HG03439 (cell line): ENCODE measurements at regions not wholly inside any gene's neighbourhood (a gene's known extent, or its start where the extent isn't known, plus 50 kb on each side); places are given as distances from the start of the nearest gene placed in this dataset.

Experiments
- ATAC-seq: cut with Tn5 transposase; IDR thresholded peaks from one replicate; pipeline ENCODE4 v1.9.1; 2021; ENCODE audit warnings: mild to moderate bottlenecking, moderate library complexity; ENCODE audit not compliant: unreplicated experiment

DNA sequence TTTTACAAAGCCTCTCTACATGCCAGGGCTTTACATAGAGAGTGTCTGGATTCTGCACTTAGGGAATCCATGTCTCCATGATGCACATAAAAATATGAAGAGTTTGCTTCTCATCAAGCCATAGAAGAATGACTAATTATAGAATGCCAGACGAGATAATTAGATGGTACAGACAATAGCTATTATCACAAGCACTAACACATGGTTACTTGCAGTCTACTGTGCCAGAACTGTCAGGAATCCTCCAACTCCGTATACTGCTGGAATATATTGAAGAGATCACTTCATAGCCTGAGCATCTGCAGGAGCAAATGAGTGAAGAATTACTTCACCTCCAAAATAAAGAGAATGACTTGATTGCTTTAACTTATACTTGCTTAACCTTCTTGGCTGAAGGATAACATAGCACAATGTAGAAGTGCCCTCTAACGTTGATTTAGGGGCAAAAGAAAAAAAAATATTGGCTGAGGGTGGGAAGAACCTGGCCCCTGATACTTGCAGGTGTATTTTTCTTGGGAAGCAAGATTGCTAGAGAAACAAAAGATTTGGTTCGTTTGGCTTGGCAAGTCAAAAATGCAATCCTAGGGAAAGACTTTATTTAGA lies 272.8 kb upstream of the FAR2 start:
- ATAC-seq, result no peak

DNA sequence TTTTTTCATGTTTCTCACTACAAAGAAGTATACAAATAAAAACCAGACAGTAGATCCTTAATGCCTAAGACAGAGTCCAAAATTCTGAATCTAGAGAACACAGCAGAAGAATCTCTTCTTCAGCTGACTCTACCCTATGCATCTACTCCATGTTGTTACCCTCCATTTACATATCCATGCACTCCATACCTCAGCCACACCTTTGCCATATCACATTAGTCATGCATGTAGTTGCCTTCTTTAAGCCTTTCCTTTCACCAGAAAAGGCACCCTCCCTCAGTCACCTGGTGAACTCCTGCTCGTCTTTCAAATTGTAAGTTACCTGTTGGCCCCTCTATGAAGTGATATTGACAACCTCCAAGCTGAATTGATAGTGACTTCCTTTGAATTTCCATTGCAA lies 271.2 kb upstream of the FAR2 start:
- no peak for ATAC-seq

DNA sequence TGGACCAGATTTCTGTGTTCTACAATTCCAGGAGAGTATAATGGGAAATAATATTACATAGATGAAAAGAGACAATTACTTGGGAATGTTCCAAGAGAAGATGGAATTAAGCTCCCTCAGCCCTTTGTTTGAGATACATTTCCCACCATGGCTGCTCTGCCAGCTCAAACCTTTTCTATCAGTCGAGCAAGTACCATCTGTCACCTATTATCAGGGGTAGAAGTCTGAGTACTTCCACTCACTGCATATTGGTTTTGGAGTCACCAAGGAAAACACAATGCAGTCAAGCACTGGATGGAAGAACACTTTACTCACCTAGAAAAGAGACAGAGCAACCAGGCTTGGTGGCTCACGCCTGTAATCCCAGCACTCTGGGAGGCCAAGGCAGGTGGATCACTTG lies 270.4 kb upstream of the FAR2 start:
- no peak for ATAC-seq

DNA sequence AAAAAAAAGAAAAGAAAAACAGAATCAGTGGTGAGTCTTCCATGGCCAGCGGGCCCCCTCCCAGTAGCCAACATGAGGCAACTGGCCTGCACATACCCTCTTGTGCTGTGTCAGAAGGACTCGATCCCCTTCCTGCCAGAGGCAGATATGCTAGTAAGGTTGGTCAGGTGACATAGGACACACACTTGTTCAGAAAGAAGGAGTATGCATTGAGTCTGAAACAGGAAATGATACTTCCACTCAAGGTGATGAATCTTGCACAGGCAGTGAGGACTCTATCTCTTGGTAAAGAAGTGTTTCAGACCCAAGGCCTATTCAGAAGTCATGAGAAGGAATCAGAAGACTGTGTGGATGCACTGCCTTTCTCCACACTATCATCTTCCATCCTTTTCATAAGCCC lies 269.7 kb upstream of the FAR2 start:
- no peak for ATAC-seq

DNA sequence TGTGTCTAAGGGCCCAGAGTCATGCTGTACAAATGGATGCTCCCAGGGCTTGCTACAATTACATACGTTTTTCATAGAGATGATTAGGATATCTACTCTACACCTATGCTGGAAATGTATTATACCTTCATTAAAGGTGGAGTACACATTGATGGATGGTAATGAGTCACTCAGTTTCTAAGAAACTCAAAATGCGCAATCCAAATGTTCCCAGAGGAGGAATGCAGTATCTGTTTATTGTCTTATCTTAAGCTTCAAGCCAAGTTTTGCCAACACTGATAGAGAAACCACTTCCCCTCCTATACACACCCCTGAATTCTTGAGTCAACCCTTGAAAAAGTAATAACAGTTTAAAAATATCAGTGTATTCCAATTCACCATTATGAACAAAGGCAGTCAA lies 266.6 kb upstream of the FAR2 start:
- ATAC-seq, result no peak

DNA sequence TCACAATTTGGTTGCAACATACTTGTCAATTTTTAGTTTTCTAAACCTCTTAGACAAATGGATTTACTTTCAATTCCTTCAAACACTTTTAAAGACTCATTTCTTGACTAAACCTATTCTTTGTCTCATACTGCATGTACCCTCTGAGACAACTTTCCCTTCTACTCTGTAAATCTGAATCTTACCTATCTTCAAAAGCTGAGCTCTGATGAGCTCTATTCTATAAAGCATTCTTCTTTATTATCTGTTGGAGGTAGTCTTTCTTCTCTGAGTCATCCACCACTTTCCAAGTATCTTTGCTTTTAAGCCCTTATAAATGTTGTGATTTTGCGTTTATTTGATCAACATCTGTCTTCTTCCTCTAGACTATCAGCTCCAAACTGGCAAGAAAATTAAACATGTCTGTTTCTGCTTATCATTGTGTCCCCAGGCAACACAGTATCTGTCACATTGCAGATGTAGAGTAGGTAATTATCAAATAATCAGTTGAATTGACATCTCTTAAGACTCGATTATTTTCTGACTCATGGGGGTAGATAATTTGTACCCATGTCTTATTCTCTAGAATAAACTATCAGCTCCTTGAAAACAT lies 265.6 kb upstream of the FAR2 start:
- ATAC-seq, result no peak

DNA sequence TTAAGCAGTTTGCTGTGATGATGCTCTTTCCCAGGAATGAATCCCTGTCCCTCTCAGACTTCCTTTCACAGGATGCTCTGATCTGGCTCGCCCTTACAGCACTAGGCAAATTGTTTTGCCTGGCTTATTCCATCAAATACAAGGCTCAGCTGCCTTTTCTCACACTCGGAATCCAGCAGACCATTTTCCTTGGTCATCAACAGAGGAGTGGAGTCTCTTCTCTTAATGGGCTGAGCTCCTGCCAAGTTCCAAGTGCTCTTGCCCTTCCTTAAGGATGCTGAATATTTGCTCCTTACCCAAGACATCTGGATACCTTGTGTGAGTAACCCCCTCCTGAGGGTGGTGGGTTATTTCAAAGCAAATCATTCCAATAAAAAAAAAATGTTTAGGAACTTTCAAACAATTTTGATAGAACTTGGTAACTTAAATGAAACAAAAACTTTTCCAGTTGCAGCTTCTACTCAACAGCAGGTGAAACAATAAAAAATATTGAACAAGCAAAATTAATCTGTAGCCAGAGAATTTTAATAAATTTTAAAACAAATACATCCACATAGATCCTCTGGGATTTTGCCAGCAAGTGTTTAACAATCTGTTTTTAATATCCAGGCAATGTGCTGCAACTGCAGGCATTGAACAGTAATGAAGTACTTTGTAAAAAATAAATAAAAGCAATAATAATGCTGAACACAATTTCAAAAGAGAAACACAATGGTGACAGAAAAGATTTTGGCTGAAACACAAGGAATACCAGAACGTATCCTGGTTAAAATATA lies 264.0 kb upstream of the FAR2 start:
- no peak for ATAC-seq

DNA sequence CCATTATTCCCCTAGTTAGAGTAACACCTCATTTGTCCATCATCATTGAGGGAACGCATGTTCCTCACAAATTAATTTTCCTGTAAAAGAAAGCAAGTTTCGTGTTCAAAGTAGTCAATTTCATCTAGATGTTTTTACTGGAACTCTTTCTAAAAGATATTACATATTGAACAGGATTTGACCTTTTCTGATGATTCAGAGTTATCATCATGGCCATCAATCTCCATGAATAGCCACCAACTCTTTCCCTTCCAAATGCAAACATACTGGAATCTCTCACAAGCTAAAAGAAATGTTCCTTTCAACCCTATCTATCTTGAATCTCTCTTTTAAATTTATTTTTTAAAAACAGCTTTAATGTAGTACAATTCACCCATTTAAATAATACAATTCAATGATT lies 263.1 kb upstream of the FAR2 start:
- no peak for ATAC-seq

DNA sequence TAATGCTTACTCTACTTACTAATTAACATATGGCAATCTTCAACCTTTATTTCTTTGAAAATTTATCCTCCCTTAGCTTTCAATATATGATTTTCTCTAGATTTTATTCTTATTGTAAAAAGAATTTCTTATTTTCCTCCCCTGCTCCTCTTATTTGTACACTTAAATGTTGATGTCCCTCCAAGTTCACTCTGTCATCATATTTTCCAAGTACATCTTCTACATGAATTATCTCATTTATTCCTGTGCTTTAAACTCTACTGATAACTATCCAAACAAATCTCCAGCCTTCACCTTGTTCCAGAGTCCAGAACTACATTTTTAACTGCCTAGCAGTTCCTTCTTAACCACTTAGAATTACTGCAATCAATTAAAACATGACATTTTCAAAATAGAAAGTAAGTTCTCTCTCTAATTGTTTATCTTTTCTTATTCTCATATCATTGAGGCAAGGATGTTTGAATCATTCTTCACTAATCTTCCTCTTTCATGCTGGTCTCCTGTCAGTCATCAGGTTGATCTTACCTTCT lies 261.6 kb upstream of the FAR2 start:
- no peak for ATAC-seq

DNA sequence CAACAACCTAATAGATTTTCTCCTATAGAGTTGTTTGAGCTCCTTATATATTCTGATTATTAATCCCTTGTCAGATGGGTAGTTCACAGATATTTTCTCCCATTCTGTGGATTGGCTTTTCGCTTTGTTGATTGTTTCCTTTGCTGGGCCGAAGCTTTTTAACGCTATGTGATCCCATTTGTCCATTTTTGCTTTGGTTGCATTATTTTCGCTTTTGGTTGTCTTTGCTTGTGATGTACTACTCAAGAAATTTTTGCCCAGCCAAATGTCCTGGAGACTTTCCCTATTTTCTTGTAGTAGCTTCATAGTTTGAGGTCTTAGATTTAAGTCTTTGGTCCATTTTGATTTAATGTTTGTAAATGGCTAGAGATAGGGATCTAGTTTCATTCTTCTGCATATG lies 258.4 kb upstream of the FAR2 start:
- ATAC-seq, result no peak

DNA sequence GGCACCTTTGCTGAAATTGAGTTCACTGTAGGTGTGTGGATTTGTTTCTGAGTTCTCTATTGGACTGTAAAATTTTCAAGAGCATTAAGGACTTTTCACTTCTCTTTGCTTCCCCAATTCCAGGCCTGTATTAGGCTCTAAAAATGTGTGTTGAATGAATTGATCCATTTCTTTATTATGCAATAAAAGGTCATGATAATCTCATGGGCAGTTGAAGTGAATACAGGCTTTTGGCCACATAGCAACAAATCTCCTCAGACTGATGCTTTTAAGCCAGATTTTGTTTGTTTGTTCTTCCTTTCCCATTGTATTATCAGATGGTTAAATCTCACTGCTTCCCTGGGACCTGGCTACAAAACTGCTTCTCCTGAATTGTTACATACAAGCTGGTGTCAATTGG lies 258.0 kb upstream of the FAR2 start:
- ATAC-seq, result no peak

DNA sequence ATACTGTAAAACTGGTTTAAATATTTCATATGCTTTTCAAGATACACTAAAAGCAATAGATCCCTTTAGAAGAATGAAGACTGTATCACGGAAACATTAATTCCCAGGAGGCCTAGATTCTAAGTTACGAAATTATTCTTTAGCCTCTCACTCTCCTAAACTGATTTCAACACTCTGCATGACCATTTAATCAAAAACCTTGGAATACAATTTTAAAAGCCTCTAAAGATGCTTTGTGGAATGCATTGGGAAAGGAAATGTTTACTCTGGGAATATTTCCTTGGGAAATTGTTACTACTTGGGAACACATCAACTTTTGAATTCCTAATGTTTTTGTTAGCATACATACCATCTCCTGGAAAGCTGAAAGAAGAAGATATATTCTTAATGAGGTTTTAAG lies 255.7 kb upstream of the FAR2 start:
- ATAC-seq, result no peak

DNA sequence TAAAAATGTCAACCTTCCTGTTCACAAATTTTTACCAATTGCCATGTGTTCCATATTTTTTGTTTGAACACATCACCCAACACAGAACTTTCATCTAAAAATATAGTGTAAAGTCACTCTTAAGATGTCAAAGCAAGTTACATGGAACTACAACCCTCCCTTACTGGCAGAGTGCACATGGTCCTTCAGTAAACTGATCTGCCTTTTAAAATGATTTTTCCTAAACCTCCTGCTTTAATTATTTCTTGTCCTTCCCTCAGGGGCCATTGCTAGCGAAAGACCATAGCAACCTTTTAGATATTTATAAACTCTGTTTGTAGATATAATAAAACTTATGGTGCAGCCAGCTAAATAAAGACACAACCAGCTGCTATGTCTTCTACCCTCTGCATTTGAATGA lies 255.2 kb upstream of the FAR2 start:
- ATAC-seq, result no peak

DNA sequence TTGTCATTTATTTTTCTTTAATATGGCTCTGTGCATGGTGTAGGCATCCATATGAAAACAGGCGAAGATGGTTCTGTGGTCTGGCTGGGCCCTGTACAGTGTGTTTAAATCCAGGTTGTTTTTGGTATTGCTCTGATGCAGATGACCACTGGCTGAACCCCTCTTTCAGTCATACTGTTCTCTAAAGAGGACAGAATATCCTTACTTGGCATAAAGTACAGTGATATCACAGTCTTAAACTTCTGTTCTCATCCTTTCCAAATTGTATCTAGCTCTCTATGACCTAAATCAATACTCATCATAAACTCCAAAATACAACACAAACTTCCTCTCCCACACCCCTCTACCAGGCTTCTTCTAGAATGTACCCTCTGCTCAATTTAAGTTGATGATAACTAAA lies 252.7 kb upstream of the FAR2 start:
- ATAC-seq, result no peak

DNA sequence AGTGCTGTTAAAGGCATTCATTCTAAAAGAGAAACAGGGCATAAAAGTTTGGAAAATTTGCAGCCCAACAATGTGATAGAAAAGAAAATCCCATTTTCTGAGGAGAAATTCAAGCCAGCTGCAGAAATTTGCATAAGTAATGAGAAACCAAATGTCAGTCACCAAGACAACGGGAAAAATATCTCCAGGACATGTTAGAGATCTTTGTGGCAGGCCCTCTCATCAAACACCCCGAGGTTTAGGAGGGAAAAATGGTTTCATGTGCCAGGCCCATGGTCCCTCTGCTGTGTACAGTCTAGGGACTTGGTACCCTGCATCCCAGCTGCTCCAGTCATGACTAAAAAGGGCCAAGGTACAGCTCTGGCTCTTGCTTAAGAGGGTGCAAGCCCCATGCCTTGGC lies 251.0 kb upstream of the FAR2 start:
- no peak for ATAC-seq

DNA sequence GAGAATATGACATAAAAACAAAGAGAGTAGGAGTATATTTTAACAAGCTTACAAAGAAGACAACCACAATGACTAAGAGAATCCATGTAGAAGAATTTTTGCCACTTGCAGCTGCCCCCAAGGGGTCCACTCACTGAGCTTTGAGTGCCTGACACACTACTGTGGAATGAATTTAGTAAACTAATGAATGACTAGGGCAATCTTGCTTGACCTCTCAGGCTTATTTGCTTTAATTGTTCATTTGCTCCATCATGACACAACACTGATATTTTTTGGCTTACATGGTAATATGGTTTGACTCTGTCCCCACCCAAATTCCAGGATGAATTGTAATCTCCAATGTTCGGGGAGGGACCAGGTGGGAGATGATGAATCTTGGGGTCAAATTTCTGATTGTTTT lies 249.1 kb upstream of the FAR2 start:
- no peak for ATAC-seq

DNA sequence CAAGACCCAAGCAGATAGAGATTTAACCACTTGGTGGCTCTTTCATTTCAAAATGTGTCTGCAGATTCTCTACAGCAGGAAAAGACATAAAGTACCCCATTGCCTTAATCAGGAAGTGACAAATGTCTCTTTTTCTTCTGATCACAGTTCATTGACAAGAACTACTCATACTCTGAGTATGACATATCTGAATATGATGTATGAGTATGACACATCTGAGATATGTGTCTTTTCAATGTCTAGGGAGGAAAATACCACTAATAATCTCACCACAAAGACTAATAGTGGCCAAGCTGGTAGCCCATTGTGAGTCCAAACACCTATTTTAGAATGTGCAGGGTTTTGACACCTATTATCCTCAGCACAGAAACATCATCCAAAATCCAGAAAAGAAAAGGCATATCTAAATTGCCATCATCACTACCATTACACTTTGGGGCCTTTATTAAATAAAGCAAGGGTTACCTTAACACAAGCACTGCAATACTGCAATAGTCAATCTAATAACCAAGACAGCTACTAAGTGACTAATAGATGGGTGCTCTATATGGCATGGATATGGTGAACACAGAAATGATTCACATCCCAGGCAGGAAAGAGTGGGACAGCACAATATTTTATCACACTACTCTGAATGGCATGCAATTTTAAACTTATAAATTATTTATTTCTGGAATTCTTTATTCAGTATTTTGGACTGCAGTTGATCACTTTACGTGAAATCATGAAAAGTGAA lies 243.7 kb upstream of the FAR2 start:
- ATAC-seq, result no peak

DNA sequence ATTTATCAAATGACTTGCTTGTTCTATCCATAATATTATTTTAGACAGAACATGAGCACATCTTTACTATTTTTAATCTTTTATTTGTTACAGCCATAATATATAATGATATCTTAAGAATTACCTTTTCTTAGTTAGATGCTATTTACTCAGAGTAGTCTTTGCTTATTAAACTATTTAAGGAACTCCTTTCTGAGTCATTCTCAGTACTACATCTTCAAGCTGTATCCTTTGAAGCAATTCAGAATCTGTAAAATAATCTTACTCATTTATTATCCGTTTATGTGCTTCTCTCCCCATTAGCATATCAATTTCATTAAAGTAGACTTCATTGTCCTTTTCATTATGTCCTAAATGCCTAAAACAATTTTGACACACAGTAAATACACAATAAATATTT lies 240.4 kb upstream of the FAR2 start:
- no peak for ATAC-seq

DNA sequence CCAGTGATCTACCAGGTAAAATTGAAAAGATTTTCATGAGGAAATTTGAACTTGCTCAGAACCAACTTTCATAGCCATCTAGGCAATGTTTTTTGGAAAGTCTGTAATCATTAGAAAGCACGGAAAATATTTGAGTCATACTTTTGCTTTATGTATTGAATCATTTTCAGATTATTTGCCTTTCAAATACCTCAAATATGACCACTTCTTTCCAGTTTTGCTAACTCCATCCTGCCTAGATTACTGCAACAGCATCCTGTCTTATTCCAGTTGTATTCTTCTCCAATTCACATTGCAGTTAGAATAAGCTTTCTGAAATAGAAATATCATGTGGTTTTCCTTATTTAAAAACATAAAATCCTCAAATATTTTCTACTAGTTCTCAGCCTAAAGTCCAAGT lies 239.8 kb upstream of the FAR2 start:
- no peak for ATAC-seq

DNA sequence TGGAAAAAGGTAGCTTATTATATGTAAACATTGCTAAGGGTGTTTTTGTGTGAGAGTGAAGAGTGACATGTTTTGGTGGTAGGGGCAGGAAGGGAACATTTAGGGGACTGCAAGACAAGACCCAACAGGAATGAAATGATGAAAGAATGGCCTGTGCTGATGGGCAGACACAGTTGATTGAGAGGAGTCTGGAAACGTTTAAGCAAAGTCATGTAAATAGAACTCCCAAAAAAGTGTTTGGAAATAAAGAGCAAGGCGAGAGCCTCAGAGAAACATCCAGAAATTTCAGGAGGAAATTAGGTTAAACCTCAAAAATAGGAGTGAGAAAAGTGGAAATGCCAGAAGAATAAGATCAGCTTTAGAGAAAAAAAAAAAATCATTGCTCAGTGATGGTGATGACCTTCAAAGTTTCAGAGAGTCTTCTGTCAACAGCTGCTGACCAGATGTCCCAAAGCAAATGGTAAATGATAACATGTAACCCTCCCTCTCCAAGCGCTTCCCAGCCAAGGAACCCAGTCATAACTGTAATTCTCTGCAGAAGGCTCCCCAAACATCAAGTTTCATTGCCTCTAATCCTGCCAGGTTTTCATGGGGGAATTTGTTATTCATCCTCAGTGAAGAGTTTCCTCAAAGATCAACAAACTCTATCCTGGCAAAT lies 223.2 kb upstream of the FAR2 start:
- no peak for ATAC-seq

DNA sequence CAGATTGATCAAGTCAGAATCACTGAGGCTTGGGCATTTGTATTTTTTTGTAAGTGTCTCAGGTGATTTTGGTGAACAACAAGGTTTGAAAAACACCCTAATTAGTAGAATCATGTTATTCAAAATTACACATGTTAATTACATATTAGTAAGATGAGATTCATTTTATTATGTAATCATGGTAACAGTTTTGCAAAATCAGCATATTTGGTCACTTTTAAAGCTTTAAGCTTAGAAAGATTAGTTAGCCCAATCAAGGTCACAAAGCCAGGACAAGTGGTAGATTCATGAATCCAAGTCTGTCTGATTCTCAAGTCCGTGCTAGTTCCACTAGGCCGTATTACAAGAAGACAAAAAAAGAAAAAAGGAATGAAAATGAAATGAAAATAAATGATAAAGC lies 218.4 kb upstream of the FAR2 start:
- no peak for ATAC-seq
